ENCODE measurements at regions not wholly inside any gene's neighbourhood (a gene's known extent, or its start where the extent isn't known, plus 50 kb on each side); places are given as distances from the start of the nearest gene placed in this dataset.

GRCh38 chr5:84589926-84590325, 205.2 kb upstream of the EDIL3 start:
- DNase-seq, result no peak

- DNase-seq, result no peak
Measured at GRCh38 chr5:84585218-84585617, 200.5 kb upstream of the EDIL3 start.

GRCh38 chr5:84578226-84578625, 193.5 kb upstream of the EDIL3 start:
- DNase-seq, result no peak

GRCh38 chr5:84573017-84573712, 188.5 kb upstream of the EDIL3 start:
- DNase-seq, result no peak

GRCh38 chr5:84569307-84569706, 184.6 kb upstream of the EDIL3 start:
- DNase-seq, result no peak

GRCh38 chr5:84568171-84568570, 183.5 kb upstream of the EDIL3 start:
- DNase-seq, result no peak

GRCh38 chr5:84565866-84566265, 181.2 kb upstream of the EDIL3 start:
- no peak for DNase-seq

- no peak for DNase-seq
Measured at GRCh38 chr5:84564321-84565075, 179.8 kb upstream of the EDIL3 start.

GRCh38 chr5:84550222-84550621, 165.5 kb upstream of the EDIL3 start:
- DNase-seq, result no peak

- no peak for DNase-seq
Measured at GRCh38 chr5:84549054-84549453, 164.4 kb upstream of the EDIL3 start.

GRCh38 chr5:84546686-84547085, 162.0 kb upstream of the EDIL3 start:
- no peak for DNase-seq

GRCh38 chr5:84536797-84537196, 152.1 kb upstream of the EDIL3 start:
- DNase-seq, result no peak

GRCh38 chr5:84535281-84535680, 150.6 kb upstream of the EDIL3 start:
- no peak for DNase-seq

- no peak for DNase-seq
Measured at GRCh38 chr5:84524491-84524890, 139.8 kb upstream of the EDIL3 start.

- DNase-seq, result no peak
Measured at GRCh38 chr5:84518862-84519261, 134.2 kb upstream of the EDIL3 start.

GRCh38 chr5:84518370-84518769, 133.7 kb upstream of the EDIL3 start:
- no peak for DNase-seq

GRCh38 chr5:84506625-84507024, 121.9 kb upstream of the EDIL3 start:
- no peak for DNase-seq

- no peak for DNase-seq
Measured at GRCh38 chr5:84494453-84494852, 109.8 kb upstream of the EDIL3 start.

- no peak for DNase-seq
Measured at GRCh38 chr5:84487963-84488362, 103.3 kb upstream of the EDIL3 start.

- DNase-seq, result no peak
Measured at GRCh38 chr5:84480873-84481637, 96.4 kb upstream of the EDIL3 start.

GRCh38 chr5:84478603-84479002, 93.9 kb upstream of the EDIL3 start:
- no peak for DNase-seq

- DNase-seq, result no peak
Measured at GRCh38 chr5:84477485-84477884, 92.8 kb upstream of the EDIL3 start.

- DNase-seq, result no peak
Measured at GRCh38 chr5:84474126-84474525, 89.4 kb upstream of the EDIL3 start.

- no peak for DNase-seq
Measured at GRCh38 chr5:84453405-84453804, 68.7 kb upstream of the EDIL3 start.

Measured in SHP77 treated with DMSO at 0.1 percent for 48 hours (cell line).